ENCODE measurements at regions not wholly inside any gene's neighbourhood (a gene's known extent, or its start where the extent isn't known, plus 50 kb on each side); places are given as distances from the start of the nearest gene placed in this dataset.

GRCh38 chr14:98743536-98743935 is 528.5 kb downstream of the BCL11B start:
- Histone ChIP-seq H3K9me3 (ENCODE audit: low read length) (no peaks in the 10 kb centered on the region), H3K36me3 (ENCODE audit: insufficient read depth, low read length) (no peaks in the 10 kb centered on the region), H3K27me3 (ENCODE audit: insufficient read depth, low read length) (no peaks in the 10 kb centered on the region), H3K4me1 (ENCODE audit: insufficient read depth, low read length) (no peaks in the 10 kb centered on the region), H3K4me3 (ENCODE audit: low read length) (no peak overlapping the region), H2AFZ (ENCODE audit: low read depth, low read length) (no peak overlapping the region)

GRCh38 chr14:98748966-98749365 is 523.0 kb downstream of the BCL11B start:
- H3K27me3 ChIP-seq (ENCODE audit: insufficient read depth, low read length) = no peaks in the 10 kb centered on the region

GRCh38 chr14:98751110-98751509 is 520.9 kb downstream of the BCL11B start:
- Histone ChIP-seq H3K4me1 (ENCODE audit: insufficient read depth, low read length) (no peaks in the 10 kb centered on the region), H3K9me3 (ENCODE audit: low read length) (no peaks in the 10 kb centered on the region), H3K4me3 (ENCODE audit: low read length) (no peak overlapping the region), H3K27me3 (ENCODE audit: insufficient read depth, low read length) (no peaks in the 10 kb centered on the region), H2AFZ (ENCODE audit: low read depth, low read length) (no peak overlapping the region), H3K36me3 (ENCODE audit: insufficient read depth, low read length) (no peaks in the 10 kb centered on the region)

More at GRCh38 chr14:98748966-98749365, 523.0 kb downstream of the BCL11B start:
- Histone ChIP-seq H2AFZ (ENCODE audit: low read depth, low read length) (no peak overlapping the region), H3K36me3 (ENCODE audit: insufficient read depth, low read length) (no peaks in the 10 kb centered on the region), H3K4me3 (ENCODE audit: low read length) (no peak overlapping the region), H3K4me1 (ENCODE audit: insufficient read depth, low read length) (no peaks in the 10 kb centered on the region), H3K9me3 (ENCODE audit: low read length) (no peaks in the 10 kb centered on the region)

DNA sequence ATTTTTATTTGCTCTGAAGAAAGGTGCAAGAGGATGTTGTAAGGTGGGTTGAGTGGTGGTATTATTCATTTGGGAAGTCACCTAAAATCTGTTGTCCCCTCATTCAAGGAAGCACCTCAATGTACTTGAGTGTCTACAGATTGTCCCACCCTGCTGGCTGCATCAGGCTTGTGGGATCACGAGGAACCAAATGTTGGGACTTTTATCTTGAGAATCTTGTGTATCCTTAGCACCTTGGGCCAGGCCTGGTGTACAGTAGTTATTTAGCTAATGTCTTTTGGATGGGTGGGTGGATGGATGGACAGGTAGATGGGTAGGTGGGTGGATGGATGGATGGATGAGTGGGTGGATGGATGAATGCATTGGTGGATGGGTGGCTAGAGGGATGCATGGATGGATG is 519.3 kb downstream of the BCL11B start:
- Histone ChIP-seq H3K36me3 (ENCODE audit: insufficient read depth, low read length) (no peaks in the 10 kb centered on the region), H3K9me3 (ENCODE audit: low read length) (no peaks in the 10 kb centered on the region), H3K4me1 (ENCODE audit: insufficient read depth, low read length) (no peaks in the 10 kb centered on the region), H3K4me3 (ENCODE audit: low read length) (no peak overlapping the region), H2AFZ (ENCODE audit: low read depth, low read length) (no peak overlapping the region), H3K27me3 (ENCODE audit: insufficient read depth, low read length) (no peaks in the 10 kb centered on the region)

DNA sequence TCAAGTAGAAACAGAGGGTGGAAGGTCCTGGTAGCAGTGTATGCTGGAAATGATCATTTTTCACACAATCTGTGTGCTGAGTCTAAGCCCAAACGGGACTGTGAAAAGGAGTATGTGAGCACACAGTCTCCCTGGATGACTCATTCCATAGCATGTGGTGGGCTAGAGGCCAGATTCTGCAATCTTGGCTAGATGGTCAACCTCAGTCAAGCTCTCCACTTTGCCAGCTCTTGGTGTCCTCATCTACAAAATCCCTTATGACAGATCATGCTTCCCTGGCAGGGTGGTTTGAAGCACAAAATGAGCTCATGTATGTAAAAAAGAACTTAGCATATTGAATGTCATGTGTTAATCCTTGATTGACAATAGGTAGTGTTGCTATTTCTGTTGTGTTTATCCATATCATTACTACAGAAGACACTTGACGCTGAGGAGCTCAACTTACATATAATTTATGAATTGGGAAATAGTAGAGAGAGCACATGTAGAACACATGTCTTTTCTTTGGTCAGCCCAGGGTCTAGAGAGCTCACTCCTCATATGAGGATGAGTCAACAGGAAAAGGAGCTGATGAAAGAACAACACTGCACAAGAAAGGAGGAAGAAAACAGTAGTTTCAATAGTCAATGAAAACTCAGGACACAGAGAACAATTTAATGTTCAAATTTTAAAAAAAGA is 517.5 kb downstream of the BCL11B start:
- Histone ChIP-seq H3K4me3 (ENCODE audit: low read length) (no peak overlapping the region), H3K9me3 (ENCODE audit: low read length) (no peaks in the 10 kb centered on the region), H3K27me3 (ENCODE audit: insufficient read depth, low read length) (no peaks in the 10 kb centered on the region), H3K36me3 (ENCODE audit: insufficient read depth, low read length) (no peaks in the 10 kb centered on the region), H2AFZ (ENCODE audit: low read depth, low read length) (no peak overlapping the region), H3K4me1 (ENCODE audit: insufficient read depth, low read length) (no peaks in the 10 kb centered on the region)

GRCh38 chr14:98756749-98757148 is 515.2 kb downstream of the BCL11B start:
- H2AFZ ChIP-seq (ENCODE audit: low read depth, low read length) = no peak overlapping the region
- H3K36me3 ChIP-seq (ENCODE audit: insufficient read depth, low read length) = no peaks in the 10 kb centered on the region
- no peaks in the 10 kb centered on the region for H3K27me3 ChIP-seq (ENCODE audit: insufficient read depth, low read length)
- H3K4me1 ChIP-seq (ENCODE audit: insufficient read depth, low read length) = no peaks in the 10 kb centered on the region
- H3K9me3 ChIP-seq (ENCODE audit: low read length) = no peaks in the 10 kb centered on the region
- H3K4me3 ChIP-seq (ENCODE audit: low read length) = no peak overlapping the region

- Histone ChIP-seq H3K4me1 (ENCODE audit: insufficient read depth, low read length) (no peaks in the 10 kb centered on the region), H2AFZ (ENCODE audit: low read depth, low read length) (no peak overlapping the region), H3K4me3 (ENCODE audit: low read length) (no peak overlapping the region), H3K27me3 (ENCODE audit: insufficient read depth, low read length) (no peaks in the 10 kb centered on the region), H3K36me3 (ENCODE audit: insufficient read depth, low read length) (no peaks in the 10 kb centered on the region), H3K9me3 (ENCODE audit: low read length) (no peaks in the 10 kb centered on the region)
Measured at GRCh38 chr14:98758440-98758839, 513.6 kb downstream of the BCL11B start.

DNA sequence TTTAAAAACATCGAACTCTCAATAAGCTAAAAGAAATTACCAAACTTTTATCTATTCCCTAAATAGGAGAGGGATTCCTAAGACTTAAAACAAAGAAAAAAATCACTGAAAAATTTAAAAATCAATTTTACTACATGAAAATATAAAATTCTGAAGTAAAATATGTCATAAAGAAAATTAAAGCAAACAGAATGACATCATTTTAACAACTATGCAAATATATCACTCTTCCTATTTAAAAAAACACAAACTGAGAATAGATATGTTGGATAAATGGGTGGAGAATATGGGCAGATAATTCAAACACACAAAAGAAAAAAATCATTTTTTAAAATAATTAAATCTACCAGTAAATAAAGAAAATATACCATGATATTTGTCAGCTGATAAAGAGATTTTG is 510.0 kb downstream of the BCL11B start:
- no peaks in the 10 kb centered on the region for H3K9me3 ChIP-seq (ENCODE audit: low read length)
- no peaks in the 10 kb centered on the region for H3K36me3 ChIP-seq (ENCODE audit: insufficient read depth, low read length)
- no peak overlapping the region for H3K4me3 ChIP-seq (ENCODE audit: low read length)
- no peak overlapping the region for H2AFZ ChIP-seq (ENCODE audit: low read depth, low read length)
- no peaks in the 10 kb centered on the region for H3K4me1 ChIP-seq (ENCODE audit: insufficient read depth, low read length)
- H3K27me3 ChIP-seq (ENCODE audit: insufficient read depth, low read length) = no peaks in the 10 kb centered on the region

GRCh38 chr14:98766818-98767217 is 505.2 kb downstream of the BCL11B start:
- H3K9me3 ChIP-seq (ENCODE audit: low read length) = no peaks in the 10 kb centered on the region
- no peaks in the 10 kb centered on the region for H3K36me3 ChIP-seq (ENCODE audit: insufficient read depth, low read length)
- H3K4me3 ChIP-seq (ENCODE audit: low read length) = no peak overlapping the region
- no peaks in the 10 kb centered on the region for H3K4me1 ChIP-seq (ENCODE audit: insufficient read depth, low read length)
- no peak overlapping the region for H2AFZ ChIP-seq (ENCODE audit: low read depth, low read length)
- no peaks in the 10 kb centered on the region for H3K27me3 ChIP-seq (ENCODE audit: insufficient read depth, low read length)

DNA sequence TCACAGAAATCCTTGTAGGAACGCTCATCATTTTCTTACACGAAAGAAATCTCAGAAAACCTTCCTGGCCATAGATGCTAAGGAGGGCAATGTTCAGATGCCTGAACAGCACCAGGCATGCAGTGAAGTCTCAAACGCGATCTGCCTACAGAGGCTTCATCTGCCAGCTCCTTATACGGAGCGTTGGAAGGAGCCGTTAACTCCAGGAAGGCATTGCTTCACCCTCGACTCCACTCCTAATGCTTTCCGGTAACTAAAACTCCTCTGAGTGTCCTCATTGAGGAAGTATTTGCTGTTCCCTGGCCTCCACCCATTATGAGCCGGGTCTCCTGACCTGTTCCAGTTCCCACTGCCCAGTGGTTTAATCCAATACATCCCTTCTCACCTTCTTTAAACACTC is 502.7 kb downstream of the BCL11B start:
- H3K36me3 ChIP-seq (ENCODE audit: insufficient read depth, low read length) = no peaks in the 10 kb centered on the region
- no peak overlapping the region for H2AFZ ChIP-seq (ENCODE audit: low read depth, low read length)
- no peaks in the 10 kb centered on the region for H3K4me1 ChIP-seq (ENCODE audit: insufficient read depth, low read length)
- H3K4me3 ChIP-seq (ENCODE audit: low read length) = no peak overlapping the region
- no peaks in the 10 kb centered on the region for H3K9me3 ChIP-seq (ENCODE audit: low read length)
- H3K27me3 ChIP-seq (ENCODE audit: insufficient read depth, low read length) = no peaks in the 10 kb centered on the region

GRCh38 chr14:98770151-98770550 is 501.8 kb downstream of the BCL11B start:
- H2AFZ ChIP-seq (ENCODE audit: low read depth, low read length) = no peak overlapping the region
- H3K27me3 ChIP-seq (ENCODE audit: insufficient read depth, low read length) = no peaks in the 10 kb centered on the region
- no peaks in the 10 kb centered on the region for H3K4me1 ChIP-seq (ENCODE audit: insufficient read depth, low read length)
- no peak overlapping the region for H3K4me3 ChIP-seq (ENCODE audit: low read length)
- no peaks in the 10 kb centered on the region for H3K9me3 ChIP-seq (ENCODE audit: low read length)
- H3K36me3 ChIP-seq (ENCODE audit: insufficient read depth, low read length) = no peaks in the 10 kb centered on the region

GRCh38 chr14:98773814-98774213 is 498.2 kb downstream of the BCL11B start:
- Histone ChIP-seq H3K4me1 (ENCODE audit: insufficient read depth, low read length) (no peaks in the 10 kb centered on the region), H3K4me3 (ENCODE audit: low read length) (no peak overlapping the region), H3K9me3 (ENCODE audit: low read length) (no peaks in the 10 kb centered on the region), H3K27me3 (ENCODE audit: insufficient read depth, low read length) (no peaks in the 10 kb centered on the region), H3K36me3 (ENCODE audit: insufficient read depth, low read length) (no peaks in the 10 kb centered on the region), H2AFZ (ENCODE audit: low read depth, low read length) (no peak overlapping the region)

GRCh38 chr14:98775892-98776291 is 496.1 kb downstream of the BCL11B start:
- no peaks in the 10 kb centered on the region for H3K27me3 ChIP-seq (ENCODE audit: insufficient read depth, low read length)

DNA sequence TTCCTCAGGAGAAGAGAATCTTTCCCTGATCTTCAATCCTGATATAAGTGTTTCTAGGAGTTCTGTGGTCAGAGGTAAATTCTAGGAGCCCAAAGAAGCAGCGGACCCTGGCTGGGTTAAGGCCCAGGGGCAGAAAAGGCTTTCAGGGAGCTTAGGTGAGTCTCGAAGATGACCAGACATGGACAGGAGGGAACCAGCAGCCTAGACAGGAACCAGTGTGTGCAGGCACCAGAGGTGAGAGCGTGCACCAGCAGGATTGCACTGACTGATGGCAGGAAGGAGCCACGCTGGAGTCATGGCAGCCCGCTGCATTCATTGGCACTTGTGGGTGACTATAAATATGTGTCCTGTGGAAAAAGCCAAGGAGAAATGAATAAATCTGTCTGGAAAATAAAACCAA is 489.9 kb downstream of the BCL11B start:
- Histone ChIP-seq H3K27me3 (ENCODE audit: insufficient read depth, low read length) (no peaks in the 10 kb centered on the region), H3K36me3 (ENCODE audit: insufficient read depth, low read length) (no peaks in the 10 kb centered on the region), H3K4me3 (ENCODE audit: low read length) (no peak overlapping the region)

More at GRCh38 chr14:98775892-98776291, 496.1 kb downstream of the BCL11B start:
- Histone ChIP-seq H2AFZ (ENCODE audit: low read depth, low read length) (no peak overlapping the region), H3K4me1 (ENCODE audit: insufficient read depth, low read length) (no peaks in the 10 kb centered on the region), H3K36me3 (ENCODE audit: insufficient read depth, low read length) (no peaks in the 10 kb centered on the region), H3K4me3 (ENCODE audit: low read length) (no peak overlapping the region), H3K9me3 (ENCODE audit: low read length) (no peaks in the 10 kb centered on the region)

More for the DNA sequence above, 489.9 kb downstream of the BCL11B start:
- no peak overlapping the region for H2AFZ ChIP-seq (ENCODE audit: low read depth, low read length)
- no peaks in the 10 kb centered on the region for H3K9me3 ChIP-seq (ENCODE audit: low read length)
- no peaks in the 10 kb centered on the region for H3K4me1 ChIP-seq (ENCODE audit: insufficient read depth, low read length)

Measured in neuron (in vitro differentiated cells).